ENCODE measurements at regions not wholly inside any gene's neighbourhood (a gene's known extent, or its start where the extent isn't known, plus 50 kb on each side); places are given as distances from the start of the nearest gene placed in this dataset.

- intact Hi-C loops (cut with micrococcal nuclease), result no loop called here
- Histone ChIP-seq H3K9ac (ENCODE audit: low read length) (no peak overlapping the region), H3K4me2 (ENCODE audit: low read length) (no peak overlapping the region), H3K4me3 (replicated peaks in 1 of 2; ENCODE audit: low read depth in 1 of 2, low read length in 2 of 2) (no peak overlapping the region), H3K27me3 (ENCODE audit: insufficient read depth, low read length) (peaks cover 10% of the 10 kb centered on the region), H3K9me3 (ENCODE audit: control insufficient read depth in 1 of 2, insufficient read depth in 1 of 2, low read depth in 1 of 2, low read length in 2 of 2) (no peaks in the 10 kb centered on the region), H4K20me1 (ENCODE audit: insufficient read depth) (no peaks in the 10 kb centered on the region), H2AFZ (ENCODE audit: low read depth, low read length, poor library complexity, severe bottlenecking) (no peak overlapping the region), H3K36me3 (ENCODE audit: control insufficient read depth in 1 of 2, insufficient read depth in 2 of 2, low read length in 2 of 2) (no peaks in the 10 kb centered on the region), H3K4me1 (ENCODE audit: control insufficient read depth in 1 of 2, insufficient read depth in 2 of 2, low read length in 2 of 2) (peaks cover 4 to 5% of the 10 kb centered on the region in 2 experiments; a peak in 1 of 4 replicates), H3K79me2 (ENCODE audit: insufficient read depth, low read length) (no peaks in the 10 kb centered on the region), H3K9me2 (ENCODE audit: insufficient read depth) (no peaks in the 10 kb centered on the region), H3K27ac (ENCODE audit: low read depth, low read length) (no peak overlapping the region)
- no TSS peak for BruUV-seq (replicated peaks)
- ChIA-PET RAD21 (ENCODE audit: low non-redundant PET in 1 of 2, low total read pairs in 2 of 2, uncharacterized antibody in 2 of 2, unreplicated experiment in 2 of 2) (no interaction called here), POLR2A (no interaction called here), CTCF (no interaction called here)
- DNase-seq (ENCODE audit: low read depth, low spot score), result no peak
- no peak for TF ChIP-seq FOSL1 (IDR thresholded peaks at IDR 0.05; ENCODE audit: low read depth)
- no peak for TF ChIP-seq EZH2 (IDR thresholded peaks at IDR 0.05)
- no peak for TF ChIP-seq EZH2phosphoT487 (IDR thresholded peaks at IDR 0.05; ENCODE audit: borderline replicate concordance)
- no peak for TF ChIP-seq ZNF274 (IDR thresholded peaks at IDR 0.05; ENCODE audit: low read depth, low read length)
- TF ChIP-seq SIN3A (IDR thresholded peaks at IDR 0.05; ENCODE audit: low read depth), result no peak
- no peak for TF ChIP-seq TCF7L2 (IDR thresholded peaks at IDR 0.05; ENCODE audit: borderline replicate concordance, extremely low read depth, insufficient read depth, insufficient read length)
- no peak for TF ChIP-seq SP1 (IDR thresholded peaks at IDR 0.05; ENCODE audit: low read depth)
- TF ChIP-seq MAX (IDR thresholded peaks at IDR 0.05), result no peak
- ATAC-seq, result no peak
Observed at GRCh38 chr9:75616841-75617566, 273.5 kb upstream of the PCSK5 start.

GRCh38 chr9:75623462-75623861, 267.0 kb upstream of the PCSK5 start:
- no peak overlapping the region for H2AFZ ChIP-seq (ENCODE audit: low read depth, low read length, poor library complexity, severe bottlenecking)
- BruUV-seq (replicated peaks), result no TSS peak
- ATAC-seq (no peak), DNase-seq (ENCODE audit: low read depth, low spot score) (no peak)
- CTCF ChIA-PET, result no interaction called here
- H3K4me1 ChIP-seq (ENCODE audit: control insufficient read depth in 1 of 2, insufficient read depth in 2 of 2, low read length in 2 of 2), result no peaks in the 10 kb centered on the region
- H3K9me2 ChIP-seq (ENCODE audit: insufficient read depth), result no peaks in the 10 kb centered on the region
- RAD21 ChIA-PET (ENCODE audit: low non-redundant PET in 1 of 2, low total read pairs in 2 of 2, uncharacterized antibody in 2 of 2, unreplicated experiment in 2 of 2), result no interaction called here
- no peaks in the 10 kb centered on the region for H4K20me1 ChIP-seq (ENCODE audit: insufficient read depth)
- H3K27ac ChIP-seq (ENCODE audit: low read depth, low read length), result no peak overlapping the region
- no peaks in the 10 kb centered on the region for H3K27me3 ChIP-seq (ENCODE audit: insufficient read depth, low read length)
- H3K9ac ChIP-seq (ENCODE audit: low read length), result no peak overlapping the region
- no peaks in the 10 kb centered on the region for H3K9me3 ChIP-seq (ENCODE audit: control insufficient read depth in 1 of 2, insufficient read depth in 1 of 2, low read depth in 1 of 2, low read length in 2 of 2)
- intact Hi-C loops (cut with micrococcal nuclease), result no loop called here
- no peak overlapping the region for H3K4me3 ChIP-seq (replicated peaks in 1 of 2; ENCODE audit: low read depth in 1 of 2, low read length in 2 of 2)
- POLR2A ChIA-PET, result no interaction called here
- H3K4me2 ChIP-seq (ENCODE audit: low read length), result no peak overlapping the region
- no peaks in the 10 kb centered on the region for H3K79me2 ChIP-seq (ENCODE audit: insufficient read depth, low read length)
- no peaks in the 10 kb centered on the region for H3K36me3 ChIP-seq (ENCODE audit: control insufficient read depth in 1 of 2, insufficient read depth in 2 of 2, low read length in 2 of 2)
- no peak for TF ChIP-seq POLR2A (IDR thresholded peaks at IDR 0.05; ENCODE audit: borderline replicate concordance, extremely low read depth, insufficient read depth, insufficient read length)
- TF ChIP-seq FOSL1 (IDR thresholded peaks at IDR 0.05; ENCODE audit: low read depth), result no peak
- no peak for TF ChIP-seq SRF (IDR thresholded peaks at IDR 0.05; ENCODE audit: low read depth)
- no peak for TF ChIP-seq POLR2AphosphoS5 (IDR thresholded peaks at IDR 0.05; ENCODE audit: low read depth, low read length)
- TF ChIP-seq TCF7L2 (IDR thresholded peaks at IDR 0.05; ENCODE audit: borderline replicate concordance, extremely low read depth, insufficient read depth, insufficient read length), result no peak
- TF ChIP-seq ELF1 (IDR thresholded peaks at IDR 0.05; ENCODE audit: borderline replicate concordance, low read depth), result no peak
- TF ChIP-seq CEBPB (IDR thresholded peaks at IDR 0.05; ENCODE audit: low read depth), result no peak
- TF ChIP-seq ZBTB33 (IDR thresholded peaks at IDR 0.05; ENCODE audit: extremely low read depth, insufficient replicate concordance, low read length), result no peak
- TF ChIP-seq EZH2phosphoT487 (IDR thresholded peaks at IDR 0.05; ENCODE audit: borderline replicate concordance), result no peak
- no peak for TF ChIP-seq CTCF (IDR thresholded peaks at IDR 0.05 in 2 of 3, conservative IDR thresholded peaks at IDR 0.05 in 1 of 3; ENCODE audit: borderline replicate concordance in 1 of 3, insufficient read depth in 1 of 3, low read depth in 2 of 3, low read length in 2 of 3)
- TF ChIP-seq ZFX (IDR thresholded peaks at IDR 0.05), result no peak
- TF ChIP-seq RAD21 (IDR thresholded peaks at IDR 0.05; ENCODE audit: low read depth), result no peak
- TF ChIP-seq SIN3A (IDR thresholded peaks at IDR 0.05; ENCODE audit: low read depth), result no peak
- no peak for TF ChIP-seq EGR1 (IDR thresholded peaks at IDR 0.05; ENCODE audit: low read depth)
